ENCODE measurements at regions not wholly inside any gene's neighbourhood (a gene's known extent, or its start where the extent isn't known, plus 50 kb on each side); places are given as distances from the start of the nearest gene placed in this dataset.
"Not testable (repeated sequence)": the region's sequence is repeated elsewhere in the genome, so short reads cannot be mapped to it uniquely, and the experiment has no call there.

DNA sequence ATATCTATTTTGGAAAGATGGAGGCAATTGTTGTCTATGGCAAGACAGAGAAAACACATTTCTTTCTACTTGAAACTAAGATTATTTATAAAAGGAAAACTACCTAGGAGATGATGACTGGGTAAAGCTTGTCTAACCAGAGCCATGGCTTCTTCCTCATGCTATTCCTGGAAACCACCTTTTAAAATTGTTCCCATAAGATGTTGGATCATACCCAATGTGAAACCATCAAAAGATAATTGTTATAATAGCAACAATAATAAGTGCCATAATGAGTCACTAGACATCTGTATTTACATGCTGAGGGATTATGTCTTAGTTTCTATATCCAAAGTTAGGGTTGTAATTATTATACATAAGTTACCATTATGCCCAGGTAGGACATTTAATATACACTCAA, 428.4 kb downstream of the KCNJ2 start:
- Histone ChIP-seq H3K27ac (ENCODE audit: low read depth in 1 of 2, low read length in 2 of 2) (no peak overlapping the region), H3K4me3 (ENCODE audit: low read depth in 1 of 3, low read length in 3 of 3) (no peak overlapping the region), H3K27me3 (ENCODE audit: control insufficient read depth in 4 of 4, insufficient read depth in 4 of 4, low read length in 3 of 4) (no peaks in the 10 kb centered on the region), H3K9ac (ENCODE audit: low read depth in 1 of 2, low read length in 2 of 2) (no peak overlapping the region), H3K4me1 (ENCODE audit: control insufficient read depth in 4 of 4, insufficient read depth in 4 of 4, low read length in 3 of 4) (no peaks in the 10 kb centered on the region), H3K9me3 (ENCODE audit: control insufficient read depth in 4 of 4, low read length in 3 of 4) (peaks cover 0 to 2% (median 0%) of the 10 kb centered on the region in 4 donors), H3K36me3 (ENCODE audit: control insufficient read depth in 4 of 4, insufficient read depth in 3 of 4, low read depth in 1 of 4, low read length in 3 of 4) (no peaks in the 10 kb centered on the region)
- DNase-seq (ENCODE audit: low spot score) = no peak
- TF ChIP-seq, protein P1, sequence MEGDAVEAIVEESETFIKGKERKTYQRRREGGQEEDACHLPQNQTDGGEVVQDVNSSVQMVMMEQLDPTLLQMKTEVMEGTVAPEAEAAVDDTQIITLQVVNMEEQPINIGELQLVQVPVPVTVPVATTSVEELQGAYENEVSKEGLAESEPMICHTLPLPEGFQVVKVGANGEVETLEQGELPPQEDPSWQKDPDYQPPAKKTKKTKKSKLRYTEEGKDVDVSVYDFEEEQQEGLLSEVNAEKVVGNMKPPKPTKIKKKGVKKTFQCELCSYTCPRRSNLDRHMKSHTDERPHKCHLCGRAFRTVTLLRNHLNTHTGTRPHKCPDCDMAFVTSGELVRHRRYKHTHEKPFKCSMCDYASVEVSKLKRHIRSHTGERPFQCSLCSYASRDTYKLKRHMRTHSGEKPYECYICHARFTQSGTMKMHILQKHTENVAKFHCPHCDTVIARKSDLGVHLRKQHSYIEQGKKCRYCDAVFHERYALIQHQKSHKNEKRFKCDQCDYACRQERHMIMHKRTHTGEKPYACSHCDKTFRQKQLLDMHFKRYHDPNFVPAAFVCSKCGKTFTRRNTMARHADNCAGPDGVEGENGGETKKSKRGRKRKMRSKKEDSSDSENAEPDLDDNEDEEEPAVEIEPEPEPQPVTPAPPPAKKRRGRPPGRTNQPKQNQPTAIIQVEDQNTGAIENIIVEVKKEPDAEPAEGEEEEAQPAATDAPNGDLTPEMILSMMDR (IDR thresholded peaks at IDR 0.05; ENCODE audit: low read depth, low read length, missing input control) = no peak
- TF ChIP-seq RAD21 (IDR thresholded peaks at IDR 0.05) (no peak), EGR1 (IDR thresholded peaks at IDR 0.05; ENCODE audit: low read depth in 2 of 2) (no peak), HNF4G (IDR thresholded peaks at IDR 0.05) (no peak), TAF1 (conservative IDR thresholded peaks at IDR 0.05) (no peak), GABPA (IDR thresholded peaks at IDR 0.05 in 1 of 2, conservative IDR thresholded peaks at IDR 0.05 in 1 of 2) (no peak), FOXA2 (IDR thresholded peaks at IDR 0.05) (no peak)
- TF ChIP-seq, protein P2, sequence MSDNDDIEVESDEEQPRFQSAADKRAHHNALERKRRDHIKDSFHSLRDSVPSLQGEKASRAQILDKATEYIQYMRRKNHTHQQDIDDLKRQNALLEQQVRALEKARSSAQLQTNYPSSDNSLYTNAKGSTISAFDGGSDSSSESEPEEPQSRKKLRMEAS (IDR thresholded peaks at IDR 0.05) = no peak
- TF ChIP-seq, protein P3, sequence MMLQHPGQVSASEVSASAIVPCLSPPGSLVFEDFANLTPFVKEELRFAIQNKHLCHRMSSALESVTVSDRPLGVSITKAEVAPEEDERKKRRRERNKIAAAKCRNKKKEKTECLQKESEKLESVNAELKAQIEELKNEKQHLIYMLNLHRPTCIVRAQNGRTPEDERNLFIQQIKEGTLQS (IDR thresholded peaks at IDR 0.05) = no peak

DNA sequence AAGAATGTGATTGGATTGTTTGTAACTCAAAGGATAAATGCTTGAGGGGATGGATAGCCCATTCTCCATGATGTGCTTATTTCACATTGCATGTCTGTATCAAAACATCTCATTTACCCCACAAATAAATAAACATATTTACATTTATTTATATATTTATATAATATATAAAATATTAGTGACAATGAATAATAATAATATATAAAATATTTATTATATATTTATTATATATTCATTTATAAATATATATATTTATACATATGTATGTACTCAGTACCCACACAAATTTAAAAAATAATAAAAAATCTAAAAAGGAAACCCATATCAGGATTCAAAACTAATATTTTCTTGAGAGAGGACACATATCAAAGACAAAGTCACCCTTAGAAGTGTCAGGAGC, 429.9 kb downstream of the KCNJ2 start:
- H3K4me1 ChIP-seq (ENCODE audit: control insufficient read depth in 4 of 4, insufficient read depth in 4 of 4, low read length in 3 of 4) = no peaks in the 10 kb centered on the region
- no peaks in the 10 kb centered on the region for H3K36me3 ChIP-seq (ENCODE audit: control insufficient read depth in 4 of 4, insufficient read depth in 3 of 4, low read depth in 1 of 4, low read length in 3 of 4)
- H3K4me3 ChIP-seq (ENCODE audit: low read depth in 1 of 3, low read length in 3 of 3) = no peak overlapping the region
- TF ChIP-seq, protein P4, sequence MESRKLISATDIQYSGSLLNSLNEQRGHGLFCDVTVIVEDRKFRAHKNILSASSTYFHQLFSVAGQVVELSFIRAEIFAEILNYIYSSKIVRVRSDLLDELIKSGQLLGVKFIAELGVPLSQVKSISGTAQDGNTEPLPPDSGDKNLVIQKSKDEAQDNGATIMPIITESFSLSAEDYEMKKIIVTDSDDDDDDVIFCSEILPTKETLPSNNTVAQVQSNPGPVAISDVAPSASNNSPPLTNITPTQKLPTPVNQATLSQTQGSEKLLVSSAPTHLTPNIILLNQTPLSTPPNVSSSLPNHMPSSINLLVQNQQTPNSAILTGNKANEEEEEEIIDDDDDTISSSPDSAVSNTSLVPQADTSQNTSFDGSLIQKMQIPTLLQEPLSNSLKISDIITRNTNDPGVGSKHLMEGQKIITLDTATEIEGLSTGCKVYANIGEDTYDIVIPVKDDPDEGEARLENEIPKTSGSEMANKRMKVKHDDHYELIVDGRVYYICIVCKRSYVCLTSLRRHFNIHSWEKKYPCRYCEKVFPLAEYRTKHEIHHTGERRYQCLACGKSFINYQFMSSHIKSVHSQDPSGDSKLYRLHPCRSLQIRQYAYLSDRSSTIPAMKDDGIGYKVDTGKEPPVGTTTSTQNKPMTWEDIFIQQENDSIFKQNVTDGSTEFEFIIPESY (IDR thresholded peaks at IDR 0.05) = no peak
- no peak for DNase-seq (ENCODE audit: low spot score)
- H3K27me3 ChIP-seq (ENCODE audit: control insufficient read depth in 4 of 4, insufficient read depth in 4 of 4, low read length in 3 of 4) = no peaks in the 10 kb centered on the region
- H3K9ac ChIP-seq (ENCODE audit: low read depth in 1 of 2, low read length in 2 of 2) = no peak overlapping the region
- peaks cover 0 to 2% (median 0%) of the 10 kb centered on the region in 4 donors for H3K9me3 ChIP-seq (ENCODE audit: control insufficient read depth in 4 of 4, low read length in 3 of 4)
- no peak overlapping the region for H3K27ac ChIP-seq (ENCODE audit: low read depth in 1 of 2, low read length in 2 of 2)

DNA sequence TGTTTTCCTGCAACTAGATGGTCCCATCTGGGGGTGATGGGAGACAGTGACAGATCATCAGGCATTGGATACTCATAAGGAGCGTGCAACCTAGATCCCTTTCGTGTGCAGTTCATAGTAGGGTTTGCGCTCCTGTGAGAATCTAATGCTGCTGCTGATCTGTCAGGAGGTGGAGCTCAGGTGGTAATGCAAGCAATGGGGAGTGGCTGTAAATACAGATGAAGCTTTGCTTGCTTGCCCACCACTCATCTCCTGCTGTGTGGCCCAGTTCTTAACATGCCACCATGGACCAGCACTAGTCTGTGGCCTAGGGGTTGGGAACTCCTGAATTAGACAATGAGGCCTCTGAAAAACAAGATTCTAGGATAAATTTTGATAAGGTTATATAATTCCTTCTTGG, 430.6 kb downstream of the KCNJ2 start:
- H3K27me3 ChIP-seq (ENCODE audit: control insufficient read depth in 4 of 4, insufficient read depth in 4 of 4, low read length in 3 of 4); H3K4me1 ChIP-seq (ENCODE audit: control insufficient read depth in 4 of 4, insufficient read depth in 4 of 4, low read length in 3 of 4); DNase-seq (ENCODE audit: low spot score); H3K9me3 ChIP-seq (ENCODE audit: control insufficient read depth in 4 of 4, low read length in 3 of 4); H3K36me3 ChIP-seq (ENCODE audit: control insufficient read depth in 4 of 4, insufficient read depth in 3 of 4, low read depth in 1 of 4, low read length in 3 of 4); H3K4me3 ChIP-seq (ENCODE audit: low read depth in 1 of 3, low read length in 3 of 3); H3K27ac ChIP-seq (ENCODE audit: low read depth in 1 of 2, low read length in 2 of 2); H3K9ac ChIP-seq (ENCODE audit: low read depth in 1 of 2, low read length in 2 of 2): not testable (repeated sequence)
- WGBS = 97% methylated on average over 3 of the region's 3 CpGs

Measured in liver (tissue), 8 donors.